ENCODE measurements at regions not wholly inside any gene's neighbourhood (a gene's known extent, or its start where the extent isn't known, plus 50 kb on each side); places are given as distances from the start of the nearest gene placed in this dataset.

- Histone ChIP-seq H2AFZ (no peak overlapping the region), H3K36me3 (ENCODE audit: low read depth) (no peaks in the 10 kb centered on the region), H3F3A (ENCODE audit: insufficient read depth) (no peaks in the 10 kb centered on the region), H3K9me2 (ENCODE audit: insufficient read depth) (no peaks in the 10 kb centered on the region), H3K79me2 (ENCODE audit: insufficient read depth) (no peaks in the 10 kb centered on the region), H3K9ac (no peak overlapping the region), H3K27ac (no peak overlapping the region), H4K20me1 (ENCODE audit: insufficient read depth) (no peaks in the 10 kb centered on the region), H3K27me3 (replicated peaks; ENCODE audit: insufficient read depth) (no peaks in the 10 kb centered on the region; the same call in 1 of the 2 replicates), H3K4me2 (ENCODE audit: unreplicated experiment) (no peak overlapping the region), H3K4me1 (ENCODE audit: insufficient read depth) (no peaks in the 10 kb centered on the region), H3K9me3 (ENCODE audit: low read depth) (no peaks in the 10 kb centered on the region), H3K4me3 (no peak overlapping the region)
- TF ChIP-seq EZH2phosphoT487 (IDR thresholded peaks at IDR 0.05; ENCODE audit: insufficient read depth, low read depth) (no peak), EZH2 (IDR thresholded peaks at IDR 0.05; ENCODE audit: insufficient read depth, poor library complexity, severe bottlenecking) (no peak)
- 69 to 70% methylated on average over 7 of the region's 7 CpGs for WGBS, 2 experiments (ENCODE audit: low coverage in 1 of 2, low lambda C conversion rate in 2 of 2, missing lambda C conversion rate in 2 of 2)
- no peak for DNase-seq
- in situ Hi-C loops (cut with MboI): no loop called here
Measured at GRCh38 chr6:14372734-14373489, 255.3 kb downstream of the CD83 start.

DNA sequence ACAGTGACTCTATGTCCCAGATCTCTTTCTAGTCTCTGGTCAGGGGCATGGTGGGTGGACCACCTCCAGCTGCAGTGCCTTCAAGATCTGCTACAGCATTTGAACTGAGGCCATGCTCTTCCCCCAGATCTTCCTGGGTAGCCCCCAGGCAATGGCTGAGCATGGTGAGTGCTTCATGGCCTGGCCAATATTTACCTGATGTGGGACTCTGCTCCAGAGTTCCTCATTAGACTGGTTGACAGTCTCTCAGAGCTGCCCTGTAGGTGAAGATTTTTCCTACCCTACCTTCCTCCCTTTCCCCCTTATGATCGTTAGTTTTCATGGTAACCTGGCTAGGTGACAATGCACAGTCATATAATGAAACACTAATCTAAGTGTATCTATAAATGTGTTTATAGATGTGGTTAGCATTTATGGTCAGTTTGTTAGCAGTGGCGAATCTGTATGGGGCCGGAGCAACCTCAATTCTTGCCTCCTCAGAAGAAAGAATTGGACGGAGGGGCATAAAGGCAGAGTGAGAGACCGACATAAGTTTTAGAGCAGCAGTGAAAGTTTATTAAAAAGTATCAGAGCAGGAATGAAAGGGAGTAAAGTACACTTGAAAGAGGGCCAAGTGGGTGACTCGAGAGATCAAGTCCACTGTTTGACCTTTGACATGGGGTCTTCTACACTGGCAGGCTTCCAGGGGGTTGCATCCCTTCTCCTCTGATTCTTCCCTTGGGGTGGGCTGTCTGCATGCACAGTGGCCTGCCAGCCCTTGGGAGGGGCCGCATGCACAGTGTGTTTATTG is 256.3 kb downstream of the CD83 start:
- Histone ChIP-seq H3K9me2 (ENCODE audit: insufficient read depth) (no peaks in the 10 kb centered on the region), H3K36me3 (ENCODE audit: low read depth) (no peaks in the 10 kb centered on the region), H3K4me1 (ENCODE audit: insufficient read depth) (no peaks in the 10 kb centered on the region), H3K4me3 (no peak overlapping the region), H3F3A (ENCODE audit: insufficient read depth) (no peaks in the 10 kb centered on the region), H3K4me2 (ENCODE audit: unreplicated experiment) (no peak overlapping the region), H3K9me3 (ENCODE audit: low read depth) (no peaks in the 10 kb centered on the region), H3K27ac (no peak overlapping the region), H4K20me1 (ENCODE audit: insufficient read depth) (no peaks in the 10 kb centered on the region), H2AFZ (no peak overlapping the region), H3K79me2 (ENCODE audit: insufficient read depth) (no peaks in the 10 kb centered on the region), H3K9ac (no peak overlapping the region), H3K27me3 (replicated peaks; ENCODE audit: insufficient read depth) (no peaks in the 10 kb centered on the region; the same call in 1 of the 2 replicates)
- in situ Hi-C loops (cut with MboI): no loop called here
- TF ChIP-seq EZH2 (IDR thresholded peaks at IDR 0.05; ENCODE audit: insufficient read depth, poor library complexity, severe bottlenecking) (no peak), EZH2phosphoT487 (IDR thresholded peaks at IDR 0.05; ENCODE audit: insufficient read depth, low read depth) (no peak)
- WGBS, 2 experiments (ENCODE audit: low coverage in 1 of 2, low lambda C conversion rate in 2 of 2, missing lambda C conversion rate in 2 of 2): 74 to 77% methylated on average over 7 of the region's 7 CpGs
- DNase-seq: no peak

GRCh38 chr6:14375930-14376329 is 258.4 kb downstream of the CD83 start:
- Histone ChIP-seq H3K9ac (no peak overlapping the region), H2AFZ (no peak overlapping the region), H3F3A (ENCODE audit: insufficient read depth) (no peaks in the 10 kb centered on the region), H3K36me3 (ENCODE audit: low read depth) (no peaks in the 10 kb centered on the region), H3K4me1 (ENCODE audit: insufficient read depth) (no peaks in the 10 kb centered on the region), H3K27ac (no peak overlapping the region), H3K79me2 (ENCODE audit: insufficient read depth) (no peaks in the 10 kb centered on the region), H3K4me2 (ENCODE audit: unreplicated experiment) (no peak overlapping the region), H3K4me3 (no peak overlapping the region), H4K20me1 (ENCODE audit: insufficient read depth) (no peaks in the 10 kb centered on the region), H3K9me2 (ENCODE audit: insufficient read depth) (no peaks in the 10 kb centered on the region), H3K27me3 (replicated peaks; ENCODE audit: insufficient read depth) (no peaks in the 10 kb centered on the region; the same call in 1 of the 2 replicates), H3K9me3 (ENCODE audit: low read depth) (no peaks in the 10 kb centered on the region)
- WGBS, 2 experiments (ENCODE audit: low coverage in 1 of 2, low lambda C conversion rate in 2 of 2, missing lambda C conversion rate in 2 of 2): 29 to 41% methylated on average over 1 of the region's 1 CpG
- no peak for DNase-seq
- no peak for TF ChIP-seq EZH2 (IDR thresholded peaks at IDR 0.05; ENCODE audit: insufficient read depth, poor library complexity, severe bottlenecking)
- no peak for TF ChIP-seq EZH2phosphoT487 (IDR thresholded peaks at IDR 0.05; ENCODE audit: insufficient read depth, low read depth)
- in situ Hi-C loops (cut with MboI): no loop called here

- H3K79me2 ChIP-seq (ENCODE audit: insufficient read depth): no peaks in the 10 kb centered on the region
- no peak overlapping the region for H3K4me3 ChIP-seq
- no peak overlapping the region for H3K4me2 ChIP-seq (ENCODE audit: unreplicated experiment)
- H2AFZ ChIP-seq: no peak overlapping the region
- DNase-seq: no peak
- no peaks in the 10 kb centered on the region for H3K9me2 ChIP-seq (ENCODE audit: insufficient read depth)
- no peak overlapping the region for H3K9ac ChIP-seq
- H3K36me3 ChIP-seq (ENCODE audit: low read depth): no peaks in the 10 kb centered on the region
- no peaks in the 10 kb centered on the region for H3K9me3 ChIP-seq (ENCODE audit: low read depth)
- no peak overlapping the region for H3K27ac ChIP-seq
- no peaks in the 10 kb centered on the region for H3F3A ChIP-seq (ENCODE audit: insufficient read depth)
- TF ChIP-seq EZH2 (IDR thresholded peaks at IDR 0.05; ENCODE audit: insufficient read depth, poor library complexity, severe bottlenecking): no peak
- no peak for TF ChIP-seq EZH2phosphoT487 (IDR thresholded peaks at IDR 0.05; ENCODE audit: insufficient read depth, low read depth)
- H3K27me3 ChIP-seq (replicated peaks; ENCODE audit: insufficient read depth): no peaks in the 10 kb centered on the region
- in situ Hi-C loops (cut with MboI): no loop called here
- 37 to 38% methylated on average over 3 of the region's 3 CpGs for WGBS, 2 experiments (ENCODE audit: low coverage in 1 of 2, low lambda C conversion rate in 2 of 2, missing lambda C conversion rate in 2 of 2)
- H4K20me1 ChIP-seq (ENCODE audit: insufficient read depth): no peaks in the 10 kb centered on the region
- H3K4me1 ChIP-seq (ENCODE audit: insufficient read depth): no peaks in the 10 kb centered on the region
Measured at GRCh38 chr6:14379568-14379967, 262.0 kb downstream of the CD83 start.

Data from GM23248 (cell line).